Fibroblast of skin of abdomen (primary cell): ENCODE measurements at regions not wholly inside any gene's neighbourhood (a gene's known extent, or its start where the extent isn't known, plus 50 kb on each side); places are given as distances from the start of the nearest gene placed in this dataset.
"Not testable (repeated sequence)": the region's sequence is repeated elsewhere in the genome, so short reads cannot be mapped to it uniquely, and the experiment has no call there.

Experiments
- DNase-seq: peaks from one replicate; pipeline ENCODE4 v3.0.0-alpha.2; 2013

GRCh38 chr1:102498929-102499328 lies 502.2 kb upstream of the OLFM3 start:
- no peak for DNase-seq

- DNase-seq, result not testable (repeated sequence)
These were observed 501.1 kb upstream of the OLFM3 start for GRCh38 chr1:102497810-102498209.

GRCh38 chr1:102472520-102472919 lies 475.8 kb upstream of the OLFM3 start:
- no peak for DNase-seq

GRCh38 chr1:102470767-102471166 lies 474.0 kb upstream of the OLFM3 start:
- DNase-seq, result no peak

- no peak for DNase-seq
These were observed 469.8 kb upstream of the OLFM3 start for GRCh38 chr1:102466487-102466886.

GRCh38 chr1:102463328-102463727 lies 466.6 kb upstream of the OLFM3 start:
- DNase-seq, result peak; percentile 7

GRCh38 chr1:102442317-102442716 lies 445.6 kb upstream of the OLFM3 start:
- DNase-seq, result not testable (repeated sequence)

GRCh38 chr1:102435483-102435882 lies 438.8 kb upstream of the OLFM3 start:
- DNase-seq, result no peak

- no peak for DNase-seq
These were observed 437.7 kb upstream of the OLFM3 start for GRCh38 chr1:102434421-102434820.

- DNase-seq, result no peak
These were observed 434.5 kb upstream of the OLFM3 start for GRCh38 chr1:102431253-102431652.

GRCh38 chr1:102420034-102420433 lies 423.3 kb upstream of the OLFM3 start:
- DNase-seq, result no peak
